HCT116 (cell line): ENCODE measurements at regions not wholly inside any gene's neighbourhood (a gene's known extent, or its start where the extent isn't known, plus 50 kb on each side); places are given as distances from the start of the nearest gene placed in this dataset.

ENCODE experiments used
- ATAC-seq: fragments of 200-7000 bp; cut with Tn5 transposase; 2 replicates; pipeline ENCODE4 v1.9.1; 2020; ENCODE audit warnings: mild to moderate bottlenecking, moderate library complexity
- BruUV-seq: library from RNA; stranded (reverse); fragments of 400-500 nt; replicated peaks from 2 replicates; lab custom pipeline; 2021; lab: Mats Ljungman, UMichigan
- CTCF ChIA-PET: fragments of 300-600 bp; sonication (Branson Sonifier 250); formaldehyde crosslinking; loops from one replicate; lab custom pipeline; 2021; ENCODE audit warnings: antibody characterized with exemption; lab: Charles Lee
- POLR2A ChIA-PET: fragments of 300-600, 350-600 bp; sonication (Branson Sonifier 250); formaldehyde crosslinking; loops from one replicate; lab custom pipeline; 2021; ENCODE audit warnings: antibody characterized with exemption; lab: Charles Lee
- RAD21 ChIA-PET, 2 experiments: fragments of 300-600 bp; sonication (Branson Sonifier 250); formaldehyde crosslinking; loops; one replicate each; lab custom pipeline; 2023; ENCODE audit warnings: low total read pairs in 2 of 2; ENCODE audit not compliant: uncharacterized antibody in 2 of 2, unreplicated experiment in 2 of 2, low non-redundant PET in 1 of 2; lab: Charles Lee
- DNase-seq: peaks from one replicate; pipeline ENCODE4 v3.0.0-alpha.2; 2010; ENCODE audit warnings: low read depth, low spot score
- H2AFZ ChIP-seq: fragments of 200-600 bp; shearing (Covaris generic), sonication (generic); 2 replicates; pipeline ENCODE4 v1.6.1; 2017; ENCODE audit warnings: low read depth, mixed run types, mixed read lengths, antibody characterized with exemption, low read length; ENCODE audit not compliant: poor library complexity, severe bottlenecking
- H3K27ac ChIP-seq: 2 replicates; pipeline ENCODE4 v1.5.1; 2012; ENCODE audit warnings: low read depth, low read length
- H3K27me3 ChIP-seq: fragments of 200-600 bp; sonication (generic); 2 replicates; pipeline ENCODE4 v1.6.1; 2016; ENCODE audit warnings: mixed run types, low read length, mixed read lengths; ENCODE audit not compliant: insufficient read depth
- H3K36me3 ChIP-seq, 2 experiments: fragments of 200-500 bp in 1 of 2; fragments of 200-600 bp in 1 of 2; sonication (Bioruptor generic) in 1 of 2; sonication (generic) in 1 of 2; 2 replicates each; pipeline versions ENCODE4 v1.5.1 to v1.6.1; 2014 to 2016; ENCODE audit warnings: low read length in 2 of 2, inconsistent platforms in 1 of 2, mixed read lengths in 1 of 2, mixed run types in 1 of 2; ENCODE audit not compliant: insufficient read depth in 2 of 2, control insufficient read depth in 1 of 2
- H3K4me1 ChIP-seq, 2 experiments: fragments of 200-600 bp in 1 of 2; sonication (generic) in 1 of 2; 2 replicates each; pipeline versions ENCODE4 v1.5.1 to v1.6.1; 2012 to 2017; ENCODE audit warnings: low read length in 2 of 2, inconsistent platforms in 1 of 2, mild to moderate bottlenecking in 1 of 2, mixed read lengths in 1 of 2, mixed run types in 1 of 2, moderate library complexity in 1 of 2; ENCODE audit not compliant: insufficient read depth in 2 of 2, control insufficient read depth in 1 of 2
- H3K4me2 ChIP-seq: fragments of 200-600 bp; sonication (generic); 2 replicates; pipeline ENCODE4 v1.6.1; 2017; ENCODE audit warnings: mixed run types, low read length, mixed read lengths
- H3K4me3 ChIP-seq, 2 experiments: fragments of 200-600 bp in 1 of 2; sonication (generic) in 1 of 2; replicated peaks in 1 of 2; 2 replicates each; pipeline ENCODE4 v1.5.1; 2011 to 2016; ENCODE audit warnings: low read length in 2 of 2, control low read depth in 1 of 2, low read depth in 1 of 2, mild to moderate bottlenecking in 1 of 2, mixed read lengths in 1 of 2, mixed run types in 1 of 2
- H3K79me2 ChIP-seq: fragments of 200-600 bp; sonication (generic); 2 replicates; pipeline ENCODE4 v1.6.1; 2017; ENCODE audit warnings: mild to moderate bottlenecking, mixed run types, low read length, moderate library complexity, mixed read lengths; ENCODE audit not compliant: insufficient read depth
- H3K9ac ChIP-seq: fragments of 200-600 bp; sonication (generic); 2 replicates; pipeline ENCODE4 v1.6.1; 2016; ENCODE audit warnings: low read length, mixed read lengths
- H3K9me2 ChIP-seq: fragments of 200-600 bp; sonication (generic), shearing (Covaris generic); 2 replicates; pipeline ENCODE4 v1.6.1; 2017; ENCODE audit warnings: mixed run types, mild to moderate bottlenecking, moderate library complexity; ENCODE audit not compliant: insufficient read depth
- H3K9me3 ChIP-seq, 2 experiments: fragments of 200-500 bp in 1 of 2; fragments of 200-600 bp in 1 of 2; sonication (Bioruptor generic) in 1 of 2; sonication (generic) in 1 of 2; 2 replicates each; pipeline ENCODE4 v1.6.1; 2014 to 2017; ENCODE audit warnings: low read length in 2 of 2, mixed read lengths in 2 of 2, inconsistent platforms in 1 of 2, low read depth in 1 of 2, mild to moderate bottlenecking in 1 of 2, mixed run types in 1 of 2, moderate library complexity in 1 of 2; ENCODE audit not compliant: control insufficient read depth in 1 of 2, insufficient read depth in 1 of 2
- H4K20me1 ChIP-seq: fragments of 200-600 bp; sonication (generic), shearing (Covaris generic); 2 replicates; pipeline ENCODE4 v1.6.1; 2017; ENCODE audit warnings: mixed run types, mild to moderate bottlenecking, moderate library complexity; ENCODE audit not compliant: insufficient read depth
- CBX3 ChIP-seq: IDR thresholded peaks from 2 replicates; pipeline ENCODE4 v1.6.1; 2012; ENCODE audit warnings: low read depth
- CEBPB ChIP-seq: IDR thresholded peaks from 2 replicates; pipeline ENCODE4 v1.6.1; 2012; ENCODE audit warnings: low read depth
- ELF1 ChIP-seq: IDR thresholded peaks from 2 replicates; pipeline ENCODE4 v1.6.1; 2012; ENCODE audit warnings: low read depth, borderline replicate concordance
- EZH2phosphoT487 ChIP-seq: fragments of 200-600 bp; IDR thresholded peaks from 2 replicates; pipeline ENCODE4 v1.6.1; 2018; ENCODE audit warnings: antibody characterized with exemption, borderline replicate concordance
- RAD21 ChIP-seq: IDR thresholded peaks from 2 replicates; pipeline ENCODE4 v1.6.1; 2012; ENCODE audit warnings: low read depth, mild to moderate bottlenecking
- SP1 ChIP-seq: IDR thresholded peaks from 2 replicates; pipeline ENCODE4 v1.6.1; 2012; ENCODE audit warnings: low read depth
- SRF ChIP-seq: IDR thresholded peaks from 2 replicates; pipeline ENCODE4 v1.6.1; 2012; ENCODE audit warnings: low read depth
- TCF7L2 ChIP-seq: IDR thresholded peaks from 2 replicates; pipeline ENCODE4 v1.7.0; 2011; ENCODE audit warnings: borderline replicate concordance, inconsistent platforms; ENCODE audit not compliant: insufficient read depth, insufficient read length; ENCODE audit errors: extremely low read depth
- YY1 ChIP-seq: IDR thresholded peaks from 2 replicates; pipeline ENCODE4 v1.6.1; 2011; ENCODE audit warnings: low read length, low read depth, moderate library complexity, mild to moderate bottlenecking; ENCODE audit not compliant: insufficient replicate concordance; ENCODE audit errors: extremely low read depth
- ZFX ChIP-seq: fragments of 450-650 bp; IDR thresholded peaks from 2 replicates; pipeline ENCODE4 v1.6.1; 2017
- ZNF274 ChIP-seq: fragments of 200-500 bp; sonication (Bioruptor generic); IDR thresholded peaks from 2 replicates; pipeline ENCODE4 v1.6.1; 2014; ENCODE audit warnings: mild to moderate bottlenecking, low read depth, low read length, inconsistent platforms
- intact Hi-C: fragments of 100-400 bp; cut with micrococcal nuclease; formaldehyde crosslinking; loops from 2 replicates; pipeline ENCODE4 v1.10.0; 2022
- TF ChIP-seq, protein P1 (sequence below): IDR thresholded peaks from 2 replicates; pipeline ENCODE4 v1.6.1; 2012; ENCODE audit warnings: low read depth
- TF ChIP-seq, protein P2 (sequence below): IDR thresholded peaks from 2 replicates; pipeline ENCODE4 v1.6.1; 2011; ENCODE audit warnings: mild to moderate bottlenecking, low read length, moderate library complexity; ENCODE audit not compliant: insufficient replicate concordance; ENCODE audit errors: extremely low read depth
- TF ChIP-seq, protein P3 (sequence below): IDR thresholded peaks from 2 replicates; pipeline ENCODE4 v1.6.1; 2012
- TF ChIP-seq, protein P4 (sequence below), 3 experiments: fragments of 200-600 bp in 1 of 3; sonication (generic) in 1 of 3; IDR thresholded peaks in 2 of 3; conservative IDR thresholded peaks in 1 of 3; 2 replicates each; pipeline ENCODE4 v1.5.1; 2012 to 2017; ENCODE audit warnings: low read depth in 2 of 3, low read length in 2 of 3, antibody characterized with exemption in 1 of 3, borderline replicate concordance in 1 of 3, control low read depth in 1 of 3, mild to moderate bottlenecking in 1 of 3, mixed read lengths in 1 of 3, mixed run types in 1 of 3, moderate library complexity in 1 of 3; ENCODE audit not compliant: insufficient read depth in 1 of 3
- TF ChIP-seq, protein P5 (sequence below): IDR thresholded peaks from 2 replicates; pipeline ENCODE4 v1.6.1; 2012

DNA sequence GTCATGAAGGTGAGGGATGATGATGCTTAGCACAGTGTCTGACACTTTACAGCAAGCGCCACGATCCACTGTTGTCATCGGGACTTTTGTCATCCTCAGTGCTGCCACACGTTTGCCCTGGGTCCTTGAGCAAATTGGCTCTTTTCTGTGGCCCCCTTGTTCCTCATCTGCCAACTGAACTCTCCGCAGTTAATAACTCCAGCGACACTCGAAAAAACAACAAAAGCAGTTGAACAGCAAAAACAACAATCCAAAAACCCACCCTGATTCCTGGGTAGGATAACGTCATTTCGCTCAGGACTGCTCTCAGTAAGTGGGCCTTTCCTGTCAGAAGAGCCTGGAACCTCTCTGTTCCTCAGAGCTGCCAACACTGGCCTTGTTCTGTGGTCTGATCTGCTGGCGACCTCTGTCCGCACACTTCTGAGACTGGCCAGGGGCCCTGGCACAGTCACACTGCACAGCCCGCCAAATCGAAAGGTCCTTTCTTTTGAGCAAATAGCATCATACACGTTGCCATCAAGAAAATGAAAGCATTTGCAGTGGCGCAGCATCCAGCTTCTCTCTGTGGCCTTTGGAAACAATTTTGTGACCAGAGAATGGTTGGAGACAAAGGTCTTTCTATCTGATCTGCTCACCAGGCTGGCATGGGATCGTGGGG is 79.9 kb upstream of the SYT13 start:
- Histone ChIP-seq H3K9me2 (no peaks in the 10 kb centered on the region), H2AFZ (no peak overlapping the region), H3K9ac (no peak overlapping the region), H3K79me2 (no peaks in the 10 kb centered on the region), H3K4me2 (no peak overlapping the region), H3K36me3 (no peaks in the 10 kb centered on the region), H3K4me3 (no peak overlapping the region), H3K27ac (no peak overlapping the region), H3K27me3 (peaks cover 29% of the 10 kb centered on the region; the same call in 1 of the 2 replicates), H3K4me1 (peaks cover 4 to 5% of the 10 kb centered on the region in 2 experiments; a peak in 2 of 4 replicates), H4K20me1 (no peaks in the 10 kb centered on the region), H3K9me3 (no peaks in the 10 kb centered on the region)
- BruUV-seq: no TSS peak
- ATAC-seq (no peak), DNase-seq (no peak)
- POLR2A ChIA-PET: no interaction called here
- TF ChIP-seq, protein P1, sequence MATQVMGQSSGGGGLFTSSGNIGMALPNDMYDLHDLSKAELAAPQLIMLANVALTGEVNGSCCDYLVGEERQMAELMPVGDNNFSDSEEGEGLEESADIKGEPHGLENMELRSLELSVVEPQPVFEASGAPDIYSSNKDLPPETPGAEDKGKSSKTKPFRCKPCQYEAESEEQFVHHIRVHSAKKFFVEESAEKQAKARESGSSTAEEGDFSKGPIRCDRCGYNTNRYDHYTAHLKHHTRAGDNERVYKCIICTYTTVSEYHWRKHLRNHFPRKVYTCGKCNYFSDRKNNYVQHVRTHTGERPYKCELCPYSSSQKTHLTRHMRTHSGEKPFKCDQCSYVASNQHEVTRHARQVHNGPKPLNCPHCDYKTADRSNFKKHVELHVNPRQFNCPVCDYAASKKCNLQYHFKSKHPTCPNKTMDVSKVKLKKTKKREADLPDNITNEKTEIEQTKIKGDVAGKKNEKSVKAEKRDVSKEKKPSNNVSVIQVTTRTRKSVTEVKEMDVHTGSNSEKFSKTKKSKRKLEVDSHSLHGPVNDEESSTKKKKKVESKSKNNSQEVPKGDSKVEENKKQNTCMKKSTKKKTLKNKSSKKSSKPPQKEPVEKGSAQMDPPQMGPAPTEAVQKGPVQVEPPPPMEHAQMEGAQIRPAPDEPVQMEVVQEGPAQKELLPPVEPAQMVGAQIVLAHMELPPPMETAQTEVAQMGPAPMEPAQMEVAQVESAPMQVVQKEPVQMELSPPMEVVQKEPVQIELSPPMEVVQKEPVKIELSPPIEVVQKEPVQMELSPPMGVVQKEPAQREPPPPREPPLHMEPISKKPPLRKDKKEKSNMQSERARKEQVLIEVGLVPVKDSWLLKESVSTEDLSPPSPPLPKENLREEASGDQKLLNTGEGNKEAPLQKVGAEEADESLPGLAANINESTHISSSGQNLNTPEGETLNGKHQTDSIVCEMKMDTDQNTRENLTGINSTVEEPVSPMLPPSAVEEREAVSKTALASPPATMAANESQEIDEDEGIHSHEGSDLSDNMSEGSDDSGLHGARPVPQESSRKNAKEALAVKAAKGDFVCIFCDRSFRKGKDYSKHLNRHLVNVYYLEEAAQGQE: no peak
- TF ChIP-seq, protein P2, sequence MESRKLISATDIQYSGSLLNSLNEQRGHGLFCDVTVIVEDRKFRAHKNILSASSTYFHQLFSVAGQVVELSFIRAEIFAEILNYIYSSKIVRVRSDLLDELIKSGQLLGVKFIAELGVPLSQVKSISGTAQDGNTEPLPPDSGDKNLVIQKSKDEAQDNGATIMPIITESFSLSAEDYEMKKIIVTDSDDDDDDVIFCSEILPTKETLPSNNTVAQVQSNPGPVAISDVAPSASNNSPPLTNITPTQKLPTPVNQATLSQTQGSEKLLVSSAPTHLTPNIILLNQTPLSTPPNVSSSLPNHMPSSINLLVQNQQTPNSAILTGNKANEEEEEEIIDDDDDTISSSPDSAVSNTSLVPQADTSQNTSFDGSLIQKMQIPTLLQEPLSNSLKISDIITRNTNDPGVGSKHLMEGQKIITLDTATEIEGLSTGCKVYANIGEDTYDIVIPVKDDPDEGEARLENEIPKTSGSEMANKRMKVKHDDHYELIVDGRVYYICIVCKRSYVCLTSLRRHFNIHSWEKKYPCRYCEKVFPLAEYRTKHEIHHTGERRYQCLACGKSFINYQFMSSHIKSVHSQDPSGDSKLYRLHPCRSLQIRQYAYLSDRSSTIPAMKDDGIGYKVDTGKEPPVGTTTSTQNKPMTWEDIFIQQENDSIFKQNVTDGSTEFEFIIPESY: no peak
- TF ChIP-seq CBX3 (no peak), RAD21 (no peak), ZFX (no peak), ZNF274 (no peak), TCF7L2 (no peak), ELF1 (no peak), CEBPB (no peak), EZH2phosphoT487 (no peak), SP1 (no peak), YY1 (no peak), SRF (no peak)
- TF ChIP-seq, protein P3, sequence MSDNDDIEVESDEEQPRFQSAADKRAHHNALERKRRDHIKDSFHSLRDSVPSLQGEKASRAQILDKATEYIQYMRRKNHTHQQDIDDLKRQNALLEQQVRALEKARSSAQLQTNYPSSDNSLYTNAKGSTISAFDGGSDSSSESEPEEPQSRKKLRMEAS: no peak
- TF ChIP-seq, protein P4, sequence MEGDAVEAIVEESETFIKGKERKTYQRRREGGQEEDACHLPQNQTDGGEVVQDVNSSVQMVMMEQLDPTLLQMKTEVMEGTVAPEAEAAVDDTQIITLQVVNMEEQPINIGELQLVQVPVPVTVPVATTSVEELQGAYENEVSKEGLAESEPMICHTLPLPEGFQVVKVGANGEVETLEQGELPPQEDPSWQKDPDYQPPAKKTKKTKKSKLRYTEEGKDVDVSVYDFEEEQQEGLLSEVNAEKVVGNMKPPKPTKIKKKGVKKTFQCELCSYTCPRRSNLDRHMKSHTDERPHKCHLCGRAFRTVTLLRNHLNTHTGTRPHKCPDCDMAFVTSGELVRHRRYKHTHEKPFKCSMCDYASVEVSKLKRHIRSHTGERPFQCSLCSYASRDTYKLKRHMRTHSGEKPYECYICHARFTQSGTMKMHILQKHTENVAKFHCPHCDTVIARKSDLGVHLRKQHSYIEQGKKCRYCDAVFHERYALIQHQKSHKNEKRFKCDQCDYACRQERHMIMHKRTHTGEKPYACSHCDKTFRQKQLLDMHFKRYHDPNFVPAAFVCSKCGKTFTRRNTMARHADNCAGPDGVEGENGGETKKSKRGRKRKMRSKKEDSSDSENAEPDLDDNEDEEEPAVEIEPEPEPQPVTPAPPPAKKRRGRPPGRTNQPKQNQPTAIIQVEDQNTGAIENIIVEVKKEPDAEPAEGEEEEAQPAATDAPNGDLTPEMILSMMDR (IDR thresholded peaks at IDR 0.05 in 2 of 3, conservative IDR thresholded peaks at IDR 0.05 in 1 of 3; ENCODE audit: borderline replicate concordance in 1 of 3, insufficient read depth in 1 of 3, low read depth in 2 of 3, low read length in 2 of 3): no peak
- TF ChIP-seq, protein P5, sequence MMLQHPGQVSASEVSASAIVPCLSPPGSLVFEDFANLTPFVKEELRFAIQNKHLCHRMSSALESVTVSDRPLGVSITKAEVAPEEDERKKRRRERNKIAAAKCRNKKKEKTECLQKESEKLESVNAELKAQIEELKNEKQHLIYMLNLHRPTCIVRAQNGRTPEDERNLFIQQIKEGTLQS: no peak
- CTCF ChIA-PET: interaction anchor here (2.3 kb wide), 1 partner anchor 405 kb away, joined by 9 read pairs; no protein-coding TSS in a partner anchor
- RAD21 ChIA-PET: no interaction called here
- intact Hi-C loops: no loop called here
